IMR-90 (cell line): ENCODE measurements at regions not wholly inside any gene's neighbourhood (a gene's known extent, or its start where the extent isn't known, plus 50 kb on each side); places are given as distances from the start of the nearest gene placed in this dataset.

Experiments used
- ATAC-seq: fragments of 200-7000 bp; cut with Tn5 transposase; 2 replicates; pipeline ENCODE4 v1.9.1; 2020; ENCODE audit warnings: low read depth, mild to moderate bottlenecking, moderate library complexity
- BruUV-seq: library from RNA; stranded (reverse); fragments of 400-500 nt; replicated peaks from 2 replicates; lab custom pipeline; 2021; lab: Mats Ljungman, UMichigan
- CTCF ChIA-PET: fragments of 300-600 bp; formaldehyde crosslinking; extraction: SDS; loops from one replicate; lab custom pipeline; 2021; ENCODE audit warnings: antibody characterized with exemption; lab: Yijun Ruan, JAX
- POLR2A ChIA-PET: fragments of 300-600 bp; sonication (Branson Sonifier 250); formaldehyde crosslinking; loops from one replicate; lab custom pipeline; 2022; ENCODE audit warnings: antibody characterized with exemption; ENCODE audit not compliant: unreplicated experiment; lab: Charles Lee
- DNase-seq: peaks from one replicate; pipeline ENCODE4 v3.0.0; 2013
- H2AFZ ChIP-seq: replicated peaks from 2 replicates; pipeline ENCODE3; 2013; ENCODE audit warnings: low read length, mild to moderate bottlenecking; ENCODE audit not compliant: poor library complexity
- H2AK5ac ChIP-seq: 2 replicates; pipeline ENCODE4 v1.6.1; 2013; ENCODE audit warnings: low read depth, low read length, inconsistent platforms
- H2AK9ac ChIP-seq: replicated peaks from 2 replicates; pipeline ENCODE3; 2013; ENCODE audit warnings: mild to moderate bottlenecking, low read depth, low read length, moderate library complexity; ENCODE audit not compliant: poor library complexity
- H2BK120ac ChIP-seq: 2 replicates; pipeline ENCODE4 v1.6.1; 2013; ENCODE audit warnings: low read depth, low read length, inconsistent platforms
- H2BK15ac ChIP-seq: 3 replicates; pipeline ENCODE4 v1.6.1; 2013; ENCODE audit warnings: low read depth, low read length, inconsistent platforms
- H2BK20ac ChIP-seq: 2 replicates; pipeline ENCODE4 v1.6.1; 2013; ENCODE audit warnings: low read depth, mild to moderate bottlenecking, inconsistent platforms, low read length, moderate library complexity
- H2BK5ac ChIP-seq: 2 replicates; pipeline ENCODE4 v1.6.1; 2013; ENCODE audit warnings: mild to moderate bottlenecking, low read depth, low read length, inconsistent platforms; ENCODE audit not compliant: poor library complexity, severe bottlenecking
- H3K14ac ChIP-seq: replicated peaks from 2 replicates; pipeline ENCODE4 v1.6.1; 2013; ENCODE audit warnings: low read depth, low read length, inconsistent platforms
- H3K18ac ChIP-seq: 2 replicates; pipeline ENCODE4 v1.6.1; 2013; ENCODE audit warnings: low read depth, low read length, control low read depth
- H3K23ac ChIP-seq: 2 replicates; pipeline ENCODE4 v1.6.1; 2013; ENCODE audit warnings: low read depth, low read length, inconsistent platforms
- H3K27ac ChIP-seq: 2 replicates; pipeline ENCODE4 v1.5.1; 2013; ENCODE audit warnings: mild to moderate bottlenecking, control low read depth, low read length; ENCODE audit not compliant: insufficient read depth
- H3K27me3 ChIP-seq: 2 replicates; pipeline ENCODE4 v1.6.1; 2013; ENCODE audit warnings: low read length; ENCODE audit not compliant: control insufficient read depth, insufficient read depth
- H3K36me3 ChIP-seq: 2 replicates; pipeline ENCODE4 v1.6.1; 2013; ENCODE audit warnings: low read length, mixed read lengths; ENCODE audit not compliant: control insufficient read depth, insufficient read depth
- H3K4ac ChIP-seq: 2 replicates; pipeline ENCODE4 v1.6.1; 2013; ENCODE audit warnings: low read depth, low read length, inconsistent platforms
- H3K4me1 ChIP-seq: 2 replicates; pipeline ENCODE4 v1.6.1; 2013; ENCODE audit warnings: low read length, mixed read lengths; ENCODE audit not compliant: control insufficient read depth, insufficient read depth
- H3K4me2 ChIP-seq: 2 replicates; pipeline ENCODE4 v1.6.1; 2013; ENCODE audit warnings: low read depth, mild to moderate bottlenecking, control low read depth, low read length, moderate library complexity
- H3K4me3 ChIP-seq: 2 replicates; pipeline ENCODE4 v1.5.1; 2013; ENCODE audit warnings: low read depth, mild to moderate bottlenecking, control low read depth, low read length, moderate library complexity; ENCODE audit not compliant: insufficient read depth
- H3K56ac ChIP-seq: 2 replicates; pipeline ENCODE4 v1.6.1; 2013; ENCODE audit warnings: low read length, inconsistent platforms; ENCODE audit not compliant: insufficient read depth; ENCODE audit errors: extremely low read depth
- H3K79me1 ChIP-seq, 2 experiments: 2 replicates each; pipeline ENCODE4 v1.6.1; 2013; ENCODE audit warnings: low read length in 2 of 2, inconsistent platforms in 1 of 2, low read depth in 1 of 2
- H3K9ac ChIP-seq: 2 replicates; pipeline ENCODE4 v1.6.1; 2013; ENCODE audit warnings: low read depth, low read length, control low read depth
- H3K9me1 ChIP-seq: 2 replicates; pipeline ENCODE4 v1.6.1; 2013; ENCODE audit warnings: low read length, inconsistent platforms; ENCODE audit not compliant: insufficient read depth
- H3K9me3 ChIP-seq: 2 replicates; pipeline ENCODE4 v1.6.1; 2013; ENCODE audit warnings: low read length; ENCODE audit not compliant: control insufficient read depth, insufficient read depth
- H4K20me1 ChIP-seq: 2 replicates; pipeline ENCODE4 v1.6.1; 2013; ENCODE audit warnings: low read length, inconsistent platforms; ENCODE audit not compliant: insufficient read depth
- H4K5ac ChIP-seq: 2 replicates; pipeline ENCODE4 v1.6.1; 2013; ENCODE audit warnings: mild to moderate bottlenecking, low read depth, low read length, control low read depth
- H4K8ac ChIP-seq, 2 experiments: 2 replicates each; pipeline ENCODE4 v1.6.1; 2013; ENCODE audit warnings: low read depth in 2 of 2, low read length in 2 of 2, control low read depth in 1 of 2, inconsistent platforms in 1 of 2
- H4K91ac ChIP-seq: 2 replicates; pipeline ENCODE4 v1.6.1; 2013; ENCODE audit warnings: low read depth, low read length, inconsistent platforms; ENCODE audit not compliant: insufficient read depth
- BHLHE40 ChIP-seq: fragments of 150-350 bp; IDR thresholded peaks from 2 replicates; pipeline ENCODE4 v1.6.1; 2016; ENCODE audit warnings: mild to moderate bottlenecking, low read depth, low read length
- CEBPB ChIP-seq: IDR thresholded peaks from 2 replicates; pipeline ENCODE4 v1.6.1; 2012; ENCODE audit warnings: low read depth, low read length, improper control_type of control experiment
- CHD1 ChIP-seq: IDR thresholded peaks from 2 replicates; pipeline ENCODE4 v1.6.1; 2012; ENCODE audit warnings: low read depth, low read length, improper control_type of control experiment
- FOS ChIP-seq: fragments of 150-350 bp; IDR thresholded peaks from 2 replicates; pipeline ENCODE4 v1.6.1; 2016; ENCODE audit warnings: low read depth, low read length
- MAFK ChIP-seq: IDR thresholded peaks from 2 replicates; pipeline ENCODE4 v1.6.1; 2012; ENCODE audit warnings: low read depth, low read length, improper control_type of control experiment
- MAZ ChIP-seq: IDR thresholded peaks from 2 replicates; pipeline ENCODE4 v1.6.1; 2012; ENCODE audit warnings: low read depth, mild to moderate bottlenecking, low read length, improper control_type of control experiment, moderate library complexity, borderline replicate concordance
- MXI1 ChIP-seq: IDR thresholded peaks from 2 replicates; pipeline ENCODE4 v1.6.1; 2012; ENCODE audit warnings: low read depth, mild to moderate bottlenecking, low read length, moderate library complexity, borderline replicate concordance
- POLR2A ChIP-seq: IDR thresholded peaks from 2 replicates; pipeline ENCODE4 v1.6.1; 2012; ENCODE audit warnings: mild to moderate bottlenecking, low read depth, low read length
- RAD21 ChIP-seq: IDR thresholded peaks from 2 replicates; pipeline ENCODE4 v1.6.1; 2012; ENCODE audit warnings: low read length, improper control_type of control experiment
- SMC3 ChIP-seq: fragments of 150-350 bp; IDR thresholded peaks from 2 replicates; pipeline ENCODE4 v1.6.1; 2016; ENCODE audit warnings: low read depth, mild to moderate bottlenecking, antibody characterized with exemption, low read length, moderate library complexity
- WGBS, 2 experiments: methylation state at CpG; one replicate each; pipeline versions ENCODE4 v1.1.5 to v1.1.7; 2013; ENCODE audit warnings: missing lambda C conversion rate in 2 of 2; ENCODE audit not compliant: insufficient read length in 1 of 2; ENCODE audit errors: extremely low coverage in 2 of 2; 5-methylcytosine and 5-hydroxymethylcytosine counted together
- dilution Hi-C: fragments of 300-500 bp; cut with HindIII; formaldehyde crosslinking; loops from one replicate; pipeline ENCODE4 v1.14.3; 2018; ENCODE audit warnings: low sequenced_read_pairs; ENCODE audit not compliant: unreplicated experiment
- in situ Hi-C: fragments of 300-500 bp; cut with MboI; formaldehyde crosslinking; loops from 3 replicates; pipeline ENCODE4 v1.14.3; 2019; ENCODE audit warnings: low sequenced_read_pairs, inconsistent platforms, mixed read lengths
- intact Hi-C: fragments of 100-400 bp; cut with micrococcal nuclease; formaldehyde crosslinking; loops from 2 replicates; pipeline ENCODE4 v1.10.0; 2022
- TF ChIP-seq, protein P1 (sequence below): conservative IDR thresholded peaks from 2 replicates; pipeline ENCODE4 v1.5.1; 2012; ENCODE audit warnings: mild to moderate bottlenecking, low read depth, low read length, improper control_type of control experiment
- TF ChIP-seq, protein P2 (sequence below): fragments of 150-350 bp; IDR thresholded peaks from 2 replicates; pipeline ENCODE4 v1.6.1; 2017; ENCODE audit warnings: mild to moderate bottlenecking, antibody characterized with exemption, low read length, low read depth

DNA sequence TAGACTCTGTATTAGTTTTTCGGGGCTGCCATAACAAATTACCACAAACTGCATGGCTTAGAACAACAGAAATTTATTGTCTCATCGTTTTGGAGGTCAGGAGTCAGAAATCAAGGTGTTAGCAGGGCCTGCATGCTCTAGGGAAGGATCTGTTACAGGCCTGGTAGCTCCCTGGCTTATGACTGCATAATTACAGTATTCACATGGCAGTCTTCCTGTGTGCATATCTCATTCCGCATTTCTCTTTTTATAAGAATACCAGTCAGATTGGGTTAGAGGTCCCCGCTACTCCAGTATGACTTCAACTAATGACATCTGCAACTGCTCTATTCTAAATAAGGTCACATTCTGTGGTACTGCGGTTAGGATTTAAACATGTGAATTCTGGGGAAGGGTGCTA is 59.3 kb upstream of the SLC2A12 start:
- Histone ChIP-seq H3K9me3 (no peaks in the 10 kb centered on the region), H3K4me1 (peaks cover 3% of the 10 kb centered on the region), H3K56ac (no peak overlapping the region), H3K4ac (no peak overlapping the region), H4K5ac (no peak overlapping the region), H2AFZ (no peak overlapping the region), H2BK120ac (no peak overlapping the region), H2AK5ac (no peak overlapping the region), H4K20me1 (no peaks in the 10 kb centered on the region), H2AK9ac (no peak overlapping the region), H4K91ac (no peak overlapping the region), H3K27ac (no peak overlapping the region), H3K18ac (no peak overlapping the region), H2BK20ac (no peak overlapping the region), H3K79me1 (no peaks in the 10 kb centered on the region), H3K4me2 (no peak overlapping the region), H3K9me1 (0 out of 2 replicates have a peak, but pooled peaks cover 3% of the 10 kb centered on the region), H3K4me3 (no peak overlapping the region), H3K36me3 (no peaks in the 10 kb centered on the region), H3K14ac (no peak overlapping the region), H4K8ac (no peak overlapping the region), H2BK5ac (no peak overlapping the region), H3K27me3 (no peaks in the 10 kb centered on the region), H3K23ac (no peak overlapping the region), H3K9ac (no peak overlapping the region), H2BK15ac (no peak overlapping the region)
- TF ChIP-seq CHD1, result no peak
- TF ChIP-seq POLR2A, result no peak
- no peak for TF ChIP-seq CEBPB
- no peak for TF ChIP-seq BHLHE40
- no peak for TF ChIP-seq MAFK
- TF ChIP-seq, protein P1, sequence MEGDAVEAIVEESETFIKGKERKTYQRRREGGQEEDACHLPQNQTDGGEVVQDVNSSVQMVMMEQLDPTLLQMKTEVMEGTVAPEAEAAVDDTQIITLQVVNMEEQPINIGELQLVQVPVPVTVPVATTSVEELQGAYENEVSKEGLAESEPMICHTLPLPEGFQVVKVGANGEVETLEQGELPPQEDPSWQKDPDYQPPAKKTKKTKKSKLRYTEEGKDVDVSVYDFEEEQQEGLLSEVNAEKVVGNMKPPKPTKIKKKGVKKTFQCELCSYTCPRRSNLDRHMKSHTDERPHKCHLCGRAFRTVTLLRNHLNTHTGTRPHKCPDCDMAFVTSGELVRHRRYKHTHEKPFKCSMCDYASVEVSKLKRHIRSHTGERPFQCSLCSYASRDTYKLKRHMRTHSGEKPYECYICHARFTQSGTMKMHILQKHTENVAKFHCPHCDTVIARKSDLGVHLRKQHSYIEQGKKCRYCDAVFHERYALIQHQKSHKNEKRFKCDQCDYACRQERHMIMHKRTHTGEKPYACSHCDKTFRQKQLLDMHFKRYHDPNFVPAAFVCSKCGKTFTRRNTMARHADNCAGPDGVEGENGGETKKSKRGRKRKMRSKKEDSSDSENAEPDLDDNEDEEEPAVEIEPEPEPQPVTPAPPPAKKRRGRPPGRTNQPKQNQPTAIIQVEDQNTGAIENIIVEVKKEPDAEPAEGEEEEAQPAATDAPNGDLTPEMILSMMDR, result no peak
- TF ChIP-seq FOS, result no peak
- TF ChIP-seq, protein P2, sequence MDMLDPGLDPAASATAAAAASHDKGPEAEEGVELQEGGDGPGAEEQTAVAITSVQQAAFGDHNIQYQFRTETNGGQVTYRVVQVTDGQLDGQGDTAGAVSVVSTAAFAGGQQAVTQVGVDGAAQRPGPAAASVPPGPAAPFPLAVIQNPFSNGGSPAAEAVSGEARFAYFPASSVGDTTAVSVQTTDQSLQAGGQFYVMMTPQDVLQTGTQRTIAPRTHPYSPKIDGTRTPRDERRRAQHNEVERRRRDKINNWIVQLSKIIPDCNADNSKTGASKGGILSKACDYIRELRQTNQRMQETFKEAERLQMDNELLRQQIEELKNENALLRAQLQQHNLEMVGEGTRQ, result no peak
- no peak for TF ChIP-seq RAD21
- TF ChIP-seq MAZ, result no peak
- no peak for TF ChIP-seq MXI1
- no peak for TF ChIP-seq SMC3
- in situ Hi-C loops (no loop called here), dilution Hi-C loops (no loop called here), intact Hi-C loops (loop anchor here (1.0 kb wide), 1 partner anchor 829 kb away; no protein-coding TSS in a partner anchor)
- ChIA-PET POLR2A (no interaction called here), CTCF (interaction anchor here (0.6 to 2.2 kb wide), 7 partner anchors 10 to 836 kb away, joined by 3 to 5 read pairs (median 3); no protein-coding TSS in a partner anchor)
- ATAC-seq (no peak), DNase-seq (no peak)
- no CpG with 5 or more reads among the region's 5 CpGs for WGBS, 2 experiments
- BruUV-seq, result no TSS peak
